H9 (cell line): ENCODE measurements at regions not wholly inside any gene's neighbourhood (a gene's known extent, or its start where the extent isn't known, plus 50 kb on each side); places are given as distances from the start of the nearest gene placed in this dataset.

Experiments
- DNase-seq: peaks from one replicate; pipeline ENCODE4 v3.0.0-alpha.2; 2017
- H2AFZ ChIP-seq: one replicate; pipeline ENCODE4 v1.6.1; 2013; ENCODE audit warnings: mild to moderate bottlenecking, low read length, control low read depth, moderate library complexity
- H2AK5ac ChIP-seq: 2 replicates; pipeline ENCODE4 v1.6.1; 2013; ENCODE audit warnings: low read length, control low read depth, mixed read lengths; ENCODE audit not compliant: insufficient read length
- H2BK120ac ChIP-seq: one replicate; pipeline ENCODE4 v1.6.1; 2013; ENCODE audit warnings: low read depth, mild to moderate bottlenecking, low read length, control low read depth, inconsistent platforms; ENCODE audit not compliant: poor library complexity, severe bottlenecking
- H2BK12ac ChIP-seq: 2 replicates; pipeline ENCODE4 v1.6.1; 2013; ENCODE audit warnings: low read length, control low read depth, mixed read lengths, low read depth; ENCODE audit not compliant: insufficient read length
- H2BK15ac ChIP-seq: 2 replicates; pipeline ENCODE4 v1.6.1; 2013; ENCODE audit warnings: low read depth, low read length, control low read depth
- H2BK20ac ChIP-seq: one replicate; pipeline ENCODE4 v1.6.1; 2013; ENCODE audit warnings: low read depth, mild to moderate bottlenecking, low read length, control low read depth, inconsistent platforms; ENCODE audit not compliant: poor library complexity, severe bottlenecking
- H2BK5ac ChIP-seq: 2 replicates; pipeline ENCODE4 v1.6.1; 2013; ENCODE audit warnings: low read length, control low read depth, mixed read lengths; ENCODE audit not compliant: insufficient read length
- H3K14ac ChIP-seq: 2 replicates; pipeline ENCODE4 v1.6.1; 2013; ENCODE audit warnings: low read length, control low read depth; ENCODE audit not compliant: insufficient read depth
- H3K18ac ChIP-seq: 2 replicates; pipeline ENCODE4 v1.6.1; 2013; ENCODE audit warnings: low read depth, mild to moderate bottlenecking, mixed read lengths, low read length, control low read depth; ENCODE audit not compliant: insufficient read length
- H3K23ac ChIP-seq: 2 replicates; pipeline ENCODE4 v1.6.1; 2013; ENCODE audit warnings: low read length, control low read depth, mixed read lengths, low read depth; ENCODE audit not compliant: insufficient read length
- H3K23me2 ChIP-seq: 2 replicates; pipeline ENCODE4 v1.6.1; 2013; ENCODE audit warnings: low read depth, mild to moderate bottlenecking, mixed read lengths, low read length, control low read depth; ENCODE audit not compliant: insufficient read length, poor library complexity, severe bottlenecking
- H3K27ac ChIP-seq: 2 replicates; pipeline ENCODE4 v1.5.1; 2013; ENCODE audit warnings: low read length, control low read depth, mixed read lengths, low read depth; ENCODE audit not compliant: insufficient read length
- H3K27me3 ChIP-seq: 2 replicates; pipeline ENCODE4 v1.6.1; 2013; ENCODE audit warnings: low read length, control low read depth, inconsistent platforms; ENCODE audit not compliant: insufficient read depth
- H3K4ac ChIP-seq: 2 replicates; pipeline ENCODE4 v1.6.1; 2013; ENCODE audit warnings: low read depth, mild to moderate bottlenecking, control low read depth, inconsistent platforms, low read length, moderate library complexity
- H3K4me1 ChIP-seq: 2 replicates; pipeline ENCODE4 v1.6.1; 2013; ENCODE audit warnings: low read length, control low read depth, inconsistent platforms; ENCODE audit not compliant: insufficient read depth
- H3K4me2 ChIP-seq: 2 replicates; pipeline ENCODE4 v1.6.1; 2013; ENCODE audit warnings: low read length, control low read depth, mixed read lengths; ENCODE audit not compliant: insufficient read length, insufficient read depth
- H3K56ac ChIP-seq: 2 replicates; pipeline ENCODE4 v1.6.1; 2013; ENCODE audit warnings: low read depth, mild to moderate bottlenecking, mixed read lengths, low read length, control low read depth; ENCODE audit not compliant: insufficient read length
- H3K79me1 ChIP-seq: 2 replicates; pipeline ENCODE4 v1.6.1; 2013; ENCODE audit warnings: low read depth, mild to moderate bottlenecking, moderate library complexity, low read length, control low read depth, inconsistent platforms; ENCODE audit not compliant: insufficient read depth, poor library complexity, severe bottlenecking
- H3K79me2 ChIP-seq: 2 replicates; pipeline ENCODE4 v1.6.1; 2013; ENCODE audit warnings: low read length, control low read depth, inconsistent platforms; ENCODE audit not compliant: insufficient read depth
- H3K9ac ChIP-seq: 2 replicates; pipeline ENCODE4 v1.6.1; 2013; ENCODE audit warnings: low read length, control low read depth, mixed read lengths; ENCODE audit not compliant: insufficient read length; ENCODE audit errors: extremely low read depth
- H3K9me3 ChIP-seq: one replicate; pipeline ENCODE4 v1.6.1; 2013; ENCODE audit warnings: low read depth, low read length, inconsistent platforms; ENCODE audit not compliant: control insufficient read depth
- H3T11ph ChIP-seq: one replicate; pipeline ENCODE4 v1.6.1; 2013; ENCODE audit warnings: mild to moderate bottlenecking, low read length, control low read depth, inconsistent platforms
- H4K20me1 ChIP-seq: one replicate; pipeline ENCODE4 v1.6.1; 2013; ENCODE audit not compliant: control insufficient read depth, insufficient read length, insufficient read depth
- H4K5ac ChIP-seq: 2 replicates; pipeline ENCODE4 v1.6.1; 2013; ENCODE audit warnings: low read depth, mild to moderate bottlenecking, mixed read lengths, low read length, control low read depth; ENCODE audit not compliant: insufficient read length
- H4K8ac ChIP-seq: replicated peaks from 2 replicates; pipeline ENCODE4 v1.6.1; 2013; ENCODE audit warnings: low read length, control low read depth, mixed read lengths, low read depth; ENCODE audit not compliant: insufficient read length
- H4K91ac ChIP-seq: 2 replicates; pipeline ENCODE4 v1.6.1; 2013; ENCODE audit warnings: low read depth, mild to moderate bottlenecking, moderate library complexity, mixed read lengths, low read length, control low read depth; ENCODE audit not compliant: insufficient read length
- H3K27ac Mint-ChIP-seq, 3 experiments: 2 replicates in 2 of 3; 3 replicates in 1 of 3; pipeline ENCODE4 v1.8.0; 2020 to 2021; ENCODE audit warnings: mixed read lengths in 3 of 3, mild to moderate bottlenecking in 1 of 3, moderate library complexity in 1 of 3
- H3K27me3 Mint-ChIP-seq: 2 replicates; pipeline ENCODE4 v1.8.0; 2021; ENCODE audit warnings: low read depth, mild to moderate bottlenecking, moderate library complexity, mixed read lengths
- H3K36me3 Mint-ChIP-seq, 3 experiments: 2 replicates in 2 of 3; 3 replicates in 1 of 3; pipeline ENCODE4 v1.8.0; 2020 to 2021; ENCODE audit warnings: low read depth in 3 of 3, mixed read lengths in 3 of 3; ENCODE audit not compliant: insufficient read depth in 1 of 3
- H3K4me1 Mint-ChIP-seq, 2 experiments: 2 replicates each; pipeline ENCODE4 v1.8.0; 2020; ENCODE audit warnings: mixed read lengths in 2 of 2
- H3K4me3 Mint-ChIP-seq, 2 experiments: 2 replicates in 1 of 2; 3 replicates in 1 of 2; pipeline ENCODE4 v1.8.0; 2020 to 2021; ENCODE audit warnings: mild to moderate bottlenecking in 2 of 2, mixed read lengths in 2 of 2, moderate library complexity in 1 of 2
- H3K9me3 Mint-ChIP-seq, 2 experiments: 2 replicates in 1 of 2; 3 replicates in 1 of 2; pipeline ENCODE4 v1.8.0; 2020; ENCODE audit warnings: mild to moderate bottlenecking in 2 of 2, mixed read lengths in 2 of 2, moderate library complexity in 1 of 2
- CTCF ChIP-seq: fragments of 200-600 bp; sonication (generic); conservative IDR thresholded peaks from 3 replicates; pipeline ENCODE4 v1.8.0; 2021; ENCODE audit warnings: antibody characterized with exemption, mild to moderate bottlenecking
- WGBS: extraction: QIAGEN DNeasy Blood & Tissue Kit; methylation state at CpG from one replicate; pipeline ENCODE4 v1.1.7; 2013; ENCODE audit warnings: missing lambda C conversion rate, low lambda C conversion rate, mixed read lengths; ENCODE audit not compliant: insufficient read length; ENCODE audit errors: extremely low coverage; 5-methylcytosine and 5-hydroxymethylcytosine counted together

- no peak overlapping the region for H3K4me2 ChIP-seq
- no peak overlapping the region for H2BK12ac ChIP-seq
- H3K27me3 ChIP-seq: no peaks in the 10 kb centered on the region
- no peak overlapping the region for H3K18ac ChIP-seq
- no peak overlapping the region for H4K91ac ChIP-seq
- Mint-ChIP-seq H3K4me1 (peaks cover 16 to 18% of the 10 kb centered on the region in 2 experiments), H3K27me3 (no peaks in the 10 kb centered on the region), H3K4me3 (no peak overlapping the region), H3K36me3 (no peaks in the 10 kb centered on the region), H3K9me3 (no peaks in the 10 kb centered on the region), H3K27ac (no peak overlapping the region)
- no peaks in the 10 kb centered on the region; the same call in 1 of the 2 replicates for H3K79me2 ChIP-seq
- TF ChIP-seq CTCF: no peak
- DNase-seq: no peak
- no peak overlapping the region for H3K9ac ChIP-seq
- H3K27ac ChIP-seq: no peak overlapping the region
- no peaks in the 10 kb centered on the region for H3K23me2 ChIP-seq
- no peak overlapping the region for H2BK15ac ChIP-seq
- no peak overlapping the region for H2AFZ ChIP-seq
- H4K8ac ChIP-seq: no peak overlapping the region
- H3K14ac ChIP-seq: no peak overlapping the region
- WGBS: no CpG with 5 or more reads among the region's 1 CpG
- no peak overlapping the region for H2BK5ac ChIP-seq
- no peak overlapping the region for H4K5ac ChIP-seq
- H3K4ac ChIP-seq: no peak overlapping the region
- no peak overlapping the region for H3T11ph ChIP-seq
- H2BK20ac ChIP-seq: no peak overlapping the region
- H3K56ac ChIP-seq: no peak overlapping the region
- H3K79me1 ChIP-seq: no peaks in the 10 kb centered on the region
- H3K23ac ChIP-seq: no peak overlapping the region
- H2BK120ac ChIP-seq: no peak overlapping the region
- no peak overlapping the region for H2AK5ac ChIP-seq
- no peaks in the 10 kb centered on the region for H3K9me3 ChIP-seq
- no peaks in the 10 kb centered on the region; the same call in 1 of the 2 replicates for H3K4me1 ChIP-seq
- no peaks in the 10 kb centered on the region for H4K20me1 ChIP-seq
These were observed 637.7 kb upstream of the FANCL start for GRCh38 chr2:58878778-58879177.
